ENCODE measurements at regions not wholly inside any gene's neighbourhood (a gene's known extent, or its start where the extent isn't known, plus 50 kb on each side); places are given as distances from the start of the nearest gene placed in this dataset.

DNA sequence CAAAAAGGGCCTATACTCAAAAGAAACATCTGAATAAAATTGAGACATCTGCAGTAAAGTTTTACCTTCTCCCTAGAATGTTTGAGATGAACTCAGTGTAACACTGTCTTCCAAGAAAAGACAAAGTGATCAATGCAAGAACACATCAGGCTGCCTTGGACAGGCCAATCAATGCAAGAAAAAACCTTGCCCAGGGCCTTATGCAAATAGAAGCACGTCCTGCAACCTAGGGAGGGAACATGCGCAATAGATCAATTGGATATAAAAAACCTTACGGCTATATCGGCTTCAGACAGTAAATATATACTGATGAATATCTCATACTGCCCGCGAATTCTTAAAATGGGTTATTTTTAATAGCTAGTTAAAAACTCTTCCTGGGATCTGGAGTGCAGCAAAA, 66.4 kb upstream of the POU5F2 start:
- Histone ChIP-seq H2AK5ac (ENCODE audit: low read depth, low read length) (no peak overlapping the region), H3K56ac (ENCODE audit: extremely low read depth, insufficient read depth, low read length) (no peak overlapping the region), H3K23ac (ENCODE audit: low read depth, low read length) (no peak overlapping the region), H3K14ac (replicated peaks; ENCODE audit: low read depth, low read length) (no peak overlapping the region), H3K4me1 (ENCODE audit: control insufficient read depth, insufficient read depth, low read length) (no peaks in the 10 kb centered on the region), H4K91ac (ENCODE audit: insufficient read depth, low read depth, low read length) (no peak overlapping the region), H3K18ac (ENCODE audit: low read depth, low read length) (no peak overlapping the region), H2BK20ac (ENCODE audit: low read depth, low read length) (no peak overlapping the region), H4K20me1 (ENCODE audit: insufficient read depth, low read length) (no peaks in the 10 kb centered on the region), H3K9ac (ENCODE audit: low read depth, low read length) (no peak overlapping the region), H2AK9ac (replicated peaks; ENCODE audit: low read depth, low read length, poor library complexity) (no peak overlapping the region), H3K4ac (ENCODE audit: low read depth, low read length) (no peak overlapping the region), H3K4me3 (ENCODE audit: insufficient read depth, low read depth, low read length) (no peak overlapping the region), H2BK120ac (ENCODE audit: low read depth, low read length) (no peak overlapping the region), H3K9me3 (ENCODE audit: control insufficient read depth, insufficient read depth, low read length) (no peaks in the 10 kb centered on the region), H2AFZ (replicated peaks; ENCODE audit: low read length, poor library complexity) (no peak overlapping the region), H3K79me1 (ENCODE audit: low read depth in 1 of 2, low read length in 2 of 2) (no peaks in the 10 kb centered on the region), H2BK15ac (ENCODE audit: low read depth, low read length) (no peak overlapping the region), H3K36me3 (ENCODE audit: control insufficient read depth, insufficient read depth, low read length) (no peaks in the 10 kb centered on the region), H4K8ac (ENCODE audit: low read depth in 2 of 2, low read length in 2 of 2) (no peak overlapping the region), H3K27ac (ENCODE audit: insufficient read depth, low read length) (no peak overlapping the region), H4K5ac (ENCODE audit: low read depth, low read length) (no peak overlapping the region), H2BK5ac (ENCODE audit: low read depth, low read length, poor library complexity, severe bottlenecking) (no peak overlapping the region), H3K9me1 (ENCODE audit: insufficient read depth, low read length) (no peaks in the 10 kb centered on the region), H3K4me2 (ENCODE audit: low read depth, low read length) (no peak overlapping the region), H3K27me3 (ENCODE audit: control insufficient read depth, insufficient read depth, low read length) (no peaks in the 10 kb centered on the region)
- WGBS, 2 experiments (ENCODE audit: extremely low coverage in 2 of 2, insufficient read length in 1 of 2), result no CpG with 5 or more reads among the region's 6 CpGs
- POLR2A ChIA-PET (ENCODE audit: unreplicated experiment), result no interaction called here
- no TSS peak for BruUV-seq (replicated peaks)
- in situ Hi-C loops (cut with MboI; ENCODE audit: low sequenced_read_pairs) (no loop called here), intact Hi-C loops (cut with micrococcal nuclease) (loop anchor here (5.0 to 10.0 kb wide), 4 partner anchors 84 to 1253 kb away; no protein-coding TSS in a partner anchor), dilution Hi-C loops (cut with HindIII; ENCODE audit: low sequenced_read_pairs, unreplicated experiment) (no loop called here)
- ATAC-seq (ENCODE audit: low read depth) (no peak), DNase-seq (no peak)
- TF ChIP-seq MAFK (IDR thresholded peaks at IDR 0.05; ENCODE audit: low read depth, low read length) (no peak), RFX5 (IDR thresholded peaks at IDR 0.05; ENCODE audit: low read depth, low read length) (no peak), MAZ (IDR thresholded peaks at IDR 0.05; ENCODE audit: borderline replicate concordance, low read depth, low read length) (no peak), MXI1 (IDR thresholded peaks at IDR 0.05; ENCODE audit: borderline replicate concordance, low read depth, low read length) (no peak), RCOR1 (IDR thresholded peaks at IDR 0.05; ENCODE audit: insufficient replicate concordance, low read length) (no peak), POLR2A (IDR thresholded peaks at IDR 0.05; ENCODE audit: low read depth, low read length) (no peak), CHD1 (IDR thresholded peaks at IDR 0.05; ENCODE audit: low read depth, low read length) (no peak), FOS (IDR thresholded peaks at IDR 0.05; ENCODE audit: low read depth, low read length) (no peak), RAD21 (IDR thresholded peaks at IDR 0.05; ENCODE audit: low read length) (no peak), CEBPB (IDR thresholded peaks at IDR 0.05; ENCODE audit: low read depth, low read length) (no peak), BHLHE40 (IDR thresholded peaks at IDR 0.05; ENCODE audit: low read depth, low read length) (no peak)
- TF ChIP-seq, protein P1, sequence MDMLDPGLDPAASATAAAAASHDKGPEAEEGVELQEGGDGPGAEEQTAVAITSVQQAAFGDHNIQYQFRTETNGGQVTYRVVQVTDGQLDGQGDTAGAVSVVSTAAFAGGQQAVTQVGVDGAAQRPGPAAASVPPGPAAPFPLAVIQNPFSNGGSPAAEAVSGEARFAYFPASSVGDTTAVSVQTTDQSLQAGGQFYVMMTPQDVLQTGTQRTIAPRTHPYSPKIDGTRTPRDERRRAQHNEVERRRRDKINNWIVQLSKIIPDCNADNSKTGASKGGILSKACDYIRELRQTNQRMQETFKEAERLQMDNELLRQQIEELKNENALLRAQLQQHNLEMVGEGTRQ (IDR thresholded peaks at IDR 0.05; ENCODE audit: low read depth, low read length), result no peak
- TF ChIP-seq, protein P2, sequence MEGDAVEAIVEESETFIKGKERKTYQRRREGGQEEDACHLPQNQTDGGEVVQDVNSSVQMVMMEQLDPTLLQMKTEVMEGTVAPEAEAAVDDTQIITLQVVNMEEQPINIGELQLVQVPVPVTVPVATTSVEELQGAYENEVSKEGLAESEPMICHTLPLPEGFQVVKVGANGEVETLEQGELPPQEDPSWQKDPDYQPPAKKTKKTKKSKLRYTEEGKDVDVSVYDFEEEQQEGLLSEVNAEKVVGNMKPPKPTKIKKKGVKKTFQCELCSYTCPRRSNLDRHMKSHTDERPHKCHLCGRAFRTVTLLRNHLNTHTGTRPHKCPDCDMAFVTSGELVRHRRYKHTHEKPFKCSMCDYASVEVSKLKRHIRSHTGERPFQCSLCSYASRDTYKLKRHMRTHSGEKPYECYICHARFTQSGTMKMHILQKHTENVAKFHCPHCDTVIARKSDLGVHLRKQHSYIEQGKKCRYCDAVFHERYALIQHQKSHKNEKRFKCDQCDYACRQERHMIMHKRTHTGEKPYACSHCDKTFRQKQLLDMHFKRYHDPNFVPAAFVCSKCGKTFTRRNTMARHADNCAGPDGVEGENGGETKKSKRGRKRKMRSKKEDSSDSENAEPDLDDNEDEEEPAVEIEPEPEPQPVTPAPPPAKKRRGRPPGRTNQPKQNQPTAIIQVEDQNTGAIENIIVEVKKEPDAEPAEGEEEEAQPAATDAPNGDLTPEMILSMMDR (conservative IDR thresholded peaks at IDR 0.05; ENCODE audit: low read depth, low read length), result no peak
- CTCF ChIA-PET, result interaction anchor here (0.6 to 1.2 kb wide), 3 partner anchors 48 to 1474 kb away, joined by 3 to 5 read pairs (median 3); no protein-coding TSS in a partner anchor
